ENCODE measurements at regions not wholly inside any gene's neighbourhood (a gene's known extent, or its start where the extent isn't known, plus 50 kb on each side); places are given as distances from the start of the nearest gene placed in this dataset.

GRCh38 chr3:83928391-83928790, 1030.4 kb upstream of the CADM2 start:
- TF ChIP-seq CTCF (tag by site-specific recombination; IDR thresholded peaks at IDR 0.05) (no peak), TCF7L2 (IDR thresholded peaks at IDR 0.05; ENCODE audit: borderline replicate concordance, low read depth, low read length) (no peak), ZSCAN30 (tag by site-specific recombination; IDR thresholded peaks at IDR 0.05) (no peak), PRDM10 (tag by site-specific recombination; IDR thresholded peaks at IDR 0.05) (no peak), ZBTB20 (tag by site-specific recombination; IDR thresholded peaks at IDR 0.05) (no peak), ZNF280C (tag by site-specific recombination; IDR thresholded peaks at IDR 0.05) (no peak), YY1 (tag by site-specific recombination; IDR thresholded peaks at IDR 0.05) (no peak), ZNF621 (tag by site-specific recombination; IDR thresholded peaks at IDR 0.05) (no peak), ZNF423 (tag by site-specific recombination; IDR thresholded peaks at IDR 0.05) (no peak), REST (tag by site-specific recombination; IDR thresholded peaks at IDR 0.05) (no peak), ZNF585B (tag by site-specific recombination; IDR thresholded peaks at IDR 0.05) (no peak), MEIS1 (CRISPR knock-in tag; IDR thresholded peaks at IDR 0.05; ENCODE audit: borderline replicate concordance) (no peak)

Measured in HEK293 (cell line).